K562 (cell line): ENCODE measurements at regions not wholly inside any gene's neighbourhood (a gene's known extent, or its start where the extent isn't known, plus 50 kb on each side); places are given as distances from the start of the nearest gene placed in this dataset.

ENCODE experiments used
- ATAC-seq: fragments of 200-7000 bp; cut with Tn5 transposase; 3 replicates; pipeline ENCODE4 v1.9.1; 2020; ENCODE audit warnings: moderate library complexity
- BruUV-seq: library from RNA; stranded (reverse); fragments of 400-500 nt; replicated peaks from 2 replicates; lab custom pipeline; 2021; lab: Mats Ljungman, UMichigan
- CTCF ChIA-PET: fragments of 300-600 bp; formaldehyde crosslinking; extraction: SDS; loops from one replicate; lab custom pipeline; 2021; ENCODE audit warnings: low intra/inter-chr PET ratio; lab: Yijun Ruan, JAX
- POLR2A ChIA-PET: fragments of 300-600, 350-650 bp; sonication (Branson Sonifier 250); formaldehyde crosslinking; extraction: SDS; loops from one replicate; lab custom pipeline; 2021; ENCODE audit warnings: antibody characterized with exemption, inconsistent platforms; lab: Yijun Ruan, JAX
- DNase-seq, 4 experiments: peaks; one replicate each; pipeline versions ENCODE4 v3.0.0 to v3.0.0-alpha.2; 2011 to 2018; ENCODE audit warnings: low spot score in 3 of 4, mixed read lengths in 3 of 4; ENCODE audit errors: extremely low read depth in 1 of 4
- FAIRE-seq: peaks from 2 replicates; lab custom pipeline; 2011; peaks lifted over from hg19 to GRCh38; lab: Jason Lieb, UNC
- H2AFZ ChIP-seq: 2 replicates; pipeline ENCODE4 v1.6.0; 2011; ENCODE audit warnings: low read depth, low read length, control low read depth, inconsistent platforms
- H3K27ac ChIP-seq: fragments of 200-600 bp; 3 replicates; pipeline ENCODE4 v1.8.0; 2011; ENCODE audit warnings: low read depth, mild to moderate bottlenecking, control low read depth, inconsistent platforms, low read length, moderate library complexity, mixed read lengths; ENCODE audit errors: extremely low read depth
- H3K27me3 ChIP-seq, 2 experiments: fragments of 300-600 bp in 1 of 2; 2 replicates in 1 of 2; 3 replicates in 1 of 2; pipeline versions ENCODE4 v1.6.0 to v1.8.0; 2011; ENCODE audit warnings: inconsistent platforms in 2 of 2, low read length in 2 of 2, mild to moderate bottlenecking in 1 of 2, mixed read lengths in 1 of 2, moderate library complexity in 1 of 2; ENCODE audit not compliant: control insufficient read depth in 2 of 2, insufficient read depth in 2 of 2
- H3K36me3 ChIP-seq: fragments of 300-600 bp; 3 replicates; pipeline ENCODE4 v1.8.0; 2011; ENCODE audit warnings: mild to moderate bottlenecking, low read length, inconsistent platforms; ENCODE audit not compliant: control insufficient read depth, insufficient read depth
- H3K4me1 ChIP-seq, 2 experiments: fragments of 200-600 bp in 1 of 2; replicated peaks in 1 of 2; 2 replicates in 1 of 2; 3 replicates in 1 of 2; pipeline versions ENCODE4 v1.5.1 to v1.8.0; 2011; ENCODE audit warnings: inconsistent platforms in 2 of 2, low read length in 2 of 2, mild to moderate bottlenecking in 1 of 2, mixed read lengths in 1 of 2, moderate library complexity in 1 of 2; ENCODE audit not compliant: control insufficient read depth in 2 of 2, insufficient read depth in 2 of 2
- H3K4me2 ChIP-seq: 2 replicates; pipeline ENCODE4 v1.6.1; 2011; ENCODE audit warnings: low read length, control low read depth, inconsistent platforms, mixed read lengths; ENCODE audit not compliant: insufficient read depth
- H3K4me3 ChIP-seq: fragments of 200-600 bp; sonication (generic), shearing (Covaris generic); 2 replicates; pipeline ENCODE4 v1.5.1; 2016; ENCODE audit warnings: control low read depth, inconsistent platforms
- H3K79me2 ChIP-seq: fragments of 200-600 bp; 3 replicates; pipeline ENCODE4 v1.8.0; 2011; ENCODE audit warnings: low read length, inconsistent platforms; ENCODE audit not compliant: control insufficient read depth, insufficient read depth
- H3K9ac ChIP-seq, 2 experiments: 2 replicates each; pipeline versions ENCODE4 v1.6.0 to v1.6.1; 2011; ENCODE audit warnings: low read depth in 2 of 2, low read length in 2 of 2, control low read depth in 1 of 2, inconsistent platforms in 1 of 2, mild to moderate bottlenecking in 1 of 2, mixed read lengths in 1 of 2; ENCODE audit not compliant: insufficient read depth in 1 of 2
- H3K9me1 ChIP-seq: one replicate; pipeline ENCODE4 v1.6.0; 2011; ENCODE audit warnings: inconsistent platforms, mild to moderate bottlenecking, low read length, moderate library complexity; ENCODE audit not compliant: control insufficient read depth, insufficient read depth
- H3K9me3 ChIP-seq: replicated peaks from 2 replicates; pipeline ENCODE4 v1.5.1; 2011; ENCODE audit warnings: low read depth, low read length, inconsistent platforms; ENCODE audit not compliant: control insufficient read depth, insufficient read depth
- H4K20me1 ChIP-seq: replicated peaks from 2 replicates; pipeline ENCODE4 v1.6.1; 2011; ENCODE audit warnings: low read length, inconsistent platforms, mixed read lengths; ENCODE audit not compliant: control insufficient read depth, insufficient read depth
- CREBBP ChIP-seq: IDR thresholded peaks from one replicate; pipeline ENCODE4 v1.6.1; 2012; ENCODE audit warnings: low read depth, mild to moderate bottlenecking, control low read depth, inconsistent platforms, low read length
- FOSL1 ChIP-seq: fragments of 200-800 bp; sonication (Bioruptor generic); conservative IDR thresholded peaks from 2 replicates; pipeline ENCODE4 v1.6.1; 2016; ENCODE audit warnings: missing genetic modification characterization, missing compliant biosample characterization
- FOXJ2 ChIP-seq: fragments of 200-800 bp; sonication (Bioruptor generic); IDR thresholded peaks from 2 replicates; pipeline ENCODE4 v1.6.1; 2016; ENCODE audit warnings: missing genetic modification characterization, missing compliant biosample characterization
- MYBL2 ChIP-seq, 2 experiments: fragments of 450-650 bp in 1 of 2; sonication (generic) in 1 of 2; formaldehyde crosslinking in 1 of 2; IDR thresholded peaks; 2 replicates each; pipeline versions ENCODE4 v1.6.1 to v1.8.1; 2017 to 2022; ENCODE audit warnings: borderline replicate concordance in 1 of 2, inconsistent platforms in 1 of 2, low read depth in 1 of 2, mild to moderate bottlenecking in 1 of 2, missing genetic modification reagents in 1 of 2, moderate library complexity in 1 of 2
- PRMT5 ChIP-seq: sonication (generic); formaldehyde crosslinking; IDR thresholded peaks from 2 replicates; pipeline ENCODE4 v1.5.0; 2020; ENCODE audit warnings: missing genetic modification reagents
- RBM17 ChIP-seq: fragments of 200-400 bp; formaldehyde crosslinking; IDR thresholded peaks from 2 replicates; pipeline ENCODE4 v1.6.1; 2017; ENCODE audit warnings: low read depth, mild to moderate bottlenecking, low read length, borderline replicate concordance
- ZNF79 ChIP-seq: fragments of 250-450 bp; sonication (Bioruptor Pico); IDR thresholded peaks from 2 replicates; pipeline ENCODE4 v1.4.0; 2020; ENCODE audit warnings: low read depth, mild to moderate bottlenecking, moderate library complexity
- WGBS: fragments of 100-300 bp; shearing (Covaris generic); methylation state at CpG from one replicate; pipeline ENCODE4 v1.1.6; 2016; ENCODE audit warnings: low coverage, mixed read lengths; ENCODE audit not compliant: insufficient coverage; ENCODE audit errors: missing lambda C conversion rate; 5-methylcytosine and 5-hydroxymethylcytosine counted together
- in situ Hi-C: fragments of 300-500 bp; cut with MboI; formaldehyde crosslinking; loops from 4 replicates; pipeline ENCODE4 v1.15.0; 2018; ENCODE audit warnings: inconsistent platforms, mixed read lengths
- intact Hi-C: fragments of 100-400 bp; cut with micrococcal nuclease; formaldehyde crosslinking; loops from 2 replicates; pipeline ENCODE4 v1.14.2; 2022
- TF ChIP-seq, protein P1 (sequence below): sonication (generic); formaldehyde crosslinking; IDR thresholded peaks from 2 replicates; pipeline ENCODE4 v1.8.0; 2022; ENCODE audit warnings: mild to moderate bottlenecking, low read depth, missing genetic modification reagents
- TF ChIP-seq, protein P2 (sequence below): sonication (generic); formaldehyde crosslinking; IDR thresholded peaks from 2 replicates; pipeline ENCODE4 v1.8.0; 2022; ENCODE audit warnings: missing genetic modification reagents, mild to moderate bottlenecking, borderline replicate concordance
- TF ChIP-seq, protein P3 (sequence below): sonication (generic); formaldehyde crosslinking; IDR thresholded peaks from 2 replicates; pipeline ENCODE4 v1.8.1; 2023; ENCODE audit warnings: mild to moderate bottlenecking, missing genetic modification reagents
- TF ChIP-seq, protein P4 (sequence below): sonication (generic); formaldehyde crosslinking; IDR thresholded peaks from 2 replicates; pipeline ENCODE4 v1.8.1; 2022; ENCODE audit warnings: missing genetic modification reagents

DNA sequence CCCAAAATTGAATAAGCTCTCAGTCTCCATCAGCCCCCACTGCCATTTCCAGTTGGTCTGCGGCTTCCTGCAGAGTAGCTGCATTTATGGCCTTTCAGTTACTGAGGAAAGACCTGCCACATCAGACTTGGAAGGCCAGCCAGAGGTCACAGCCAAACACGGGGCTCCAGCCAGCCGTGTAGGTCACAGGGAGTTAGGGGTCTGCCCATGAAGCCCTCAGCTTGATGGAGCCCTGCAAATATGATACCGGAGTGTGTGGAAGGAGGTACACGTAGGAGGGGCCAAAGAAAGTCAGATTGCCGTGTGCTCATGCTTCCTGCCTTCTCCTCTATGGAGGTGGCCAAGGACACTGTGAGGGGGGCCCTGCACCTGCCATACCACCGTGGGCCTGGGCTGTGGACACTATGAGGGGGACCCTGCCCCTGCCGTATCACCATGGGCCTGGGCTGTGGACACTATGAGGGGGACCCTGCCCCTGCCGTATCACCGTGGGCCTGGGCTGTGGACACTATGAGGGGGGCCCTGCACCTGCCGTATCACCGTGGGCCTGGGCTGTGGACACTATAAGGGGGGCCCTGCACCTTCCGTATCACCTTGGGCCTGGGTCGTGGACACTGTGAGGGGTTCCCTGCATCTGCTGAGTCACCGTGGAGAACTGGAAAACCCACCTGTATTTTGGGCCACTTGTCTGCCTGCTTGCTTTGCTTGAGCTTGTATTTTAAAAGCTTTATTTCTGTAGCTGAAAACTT is 335.7 kb upstream of the SHH start:
- no TSS peak for BruUV-seq
- H3K4me2 ChIP-seq = no peak overlapping the region
- no peaks in the 10 kb centered on the region for H3K9me3 ChIP-seq
- FAIRE-seq = no peak
- ATAC-seq = no peak
- WGBS = 1% methylated on average over 15 of the region's 15 CpGs
- no peak overlapping the region for H3K9ac ChIP-seq
- in situ Hi-C loops (no loop called here), intact Hi-C loops (no loop called here)
- H3K4me3 ChIP-seq = no peak overlapping the region
- H3K36me3 ChIP-seq = no peaks in the 10 kb centered on the region
- DNase-seq = no peak
- H4K20me1 ChIP-seq = no peaks in the 10 kb centered on the region
- no peaks in the 10 kb centered on the region for H3K4me1 ChIP-seq
- no peak overlapping the region for H3K27ac ChIP-seq
- H2AFZ ChIP-seq = no peak overlapping the region
- ChIA-PET POLR2A (interaction anchor here (0.5 to 1.2 kb wide), 4 partner anchors 14 to 705 kb away, joined by 3 read pairs; no protein-coding TSS in a partner anchor), CTCF (no interaction called here)
- H3K79me2 ChIP-seq = no peaks in the 10 kb centered on the region
- H3K9me1 ChIP-seq = no peaks in the 10 kb centered on the region
- H3K27me3 ChIP-seq = peaks cover 46 to 70% of the 10 kb centered on the region in 2 experiments
- TF ChIP-seq, protein P1, sequence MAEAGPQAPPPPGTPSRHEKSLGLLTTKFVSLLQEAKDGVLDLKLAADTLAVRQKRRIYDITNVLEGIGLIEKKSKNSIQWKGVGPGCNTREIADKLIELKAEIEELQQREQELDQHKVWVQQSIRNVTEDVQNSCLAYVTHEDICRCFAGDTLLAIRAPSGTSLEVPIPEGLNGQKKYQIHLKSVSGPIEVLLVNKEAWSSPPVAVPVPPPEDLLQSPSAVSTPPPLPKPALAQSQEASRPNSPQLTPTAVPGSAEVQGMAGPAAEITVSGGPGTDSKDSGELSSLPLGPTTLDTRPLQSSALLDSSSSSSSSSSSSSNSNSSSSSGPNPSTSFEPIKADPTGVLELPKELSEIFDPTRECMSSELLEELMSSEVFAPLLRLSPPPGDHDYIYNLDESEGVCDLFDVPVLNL (CRISPR knock-in tag) = no peak
- TF ChIP-seq CREBBP (no peak), FOSL1 (tag) (no peak), RBM17 (no peak), MYBL2 (IDR thresholded peaks at IDR 0.05; ENCODE audit: low read depth) (no peak), MYBL2 (CRISPR knock-in tag; IDR thresholded peaks at IDR 0.05; ENCODE audit: borderline replicate concordance) (no peak), ZNF79 (CRISPR knock-in tag) (no peak), PRMT5 (CRISPR knock-in tag) (no peak), FOXJ2 (tag) (no peak)
- TF ChIP-seq, protein P2, sequence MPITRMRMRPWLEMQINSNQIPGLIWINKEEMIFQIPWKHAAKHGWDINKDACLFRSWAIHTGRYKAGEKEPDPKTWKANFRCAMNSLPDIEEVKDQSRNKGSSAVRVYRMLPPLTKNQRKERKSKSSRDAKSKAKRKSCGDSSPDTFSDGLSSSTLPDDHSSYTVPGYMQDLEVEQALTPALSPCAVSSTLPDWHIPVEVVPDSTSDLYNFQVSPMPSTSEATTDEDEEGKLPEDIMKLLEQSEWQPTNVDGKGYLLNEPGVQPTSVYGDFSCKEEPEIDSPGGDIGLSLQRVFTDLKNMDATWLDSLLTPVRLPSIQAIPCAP = no peak
- TF ChIP-seq, protein P3, sequence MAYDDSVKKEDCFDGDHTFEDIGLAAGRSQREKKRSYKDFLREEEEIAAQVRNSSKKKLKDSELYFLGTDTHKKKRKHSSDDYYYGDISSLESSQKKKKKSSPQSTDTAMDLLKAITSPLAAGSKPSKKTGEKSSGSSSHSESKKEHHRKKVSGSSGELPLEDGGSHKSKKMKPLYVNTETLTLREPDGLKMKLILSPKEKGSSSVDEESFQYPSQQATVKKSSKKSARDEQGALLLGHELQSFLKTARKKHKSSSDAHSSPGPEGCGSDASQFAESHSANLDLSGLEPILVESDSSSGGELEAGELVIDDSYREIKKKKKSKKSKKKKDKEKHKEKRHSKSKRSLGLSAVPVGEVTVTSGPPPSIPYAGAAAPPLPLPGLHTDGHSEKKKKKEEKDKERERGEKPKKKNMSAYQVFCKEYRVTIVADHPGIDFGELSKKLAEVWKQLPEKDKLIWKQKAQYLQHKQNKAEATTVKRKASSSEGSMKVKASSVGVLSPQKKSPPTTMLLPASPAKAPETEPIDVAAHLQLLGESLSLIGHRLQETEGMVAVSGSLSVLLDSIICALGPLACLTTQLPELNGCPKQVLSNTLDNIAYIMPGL (CRISPR knock-in tag) = no peak
- TF ChIP-seq, protein P4, sequence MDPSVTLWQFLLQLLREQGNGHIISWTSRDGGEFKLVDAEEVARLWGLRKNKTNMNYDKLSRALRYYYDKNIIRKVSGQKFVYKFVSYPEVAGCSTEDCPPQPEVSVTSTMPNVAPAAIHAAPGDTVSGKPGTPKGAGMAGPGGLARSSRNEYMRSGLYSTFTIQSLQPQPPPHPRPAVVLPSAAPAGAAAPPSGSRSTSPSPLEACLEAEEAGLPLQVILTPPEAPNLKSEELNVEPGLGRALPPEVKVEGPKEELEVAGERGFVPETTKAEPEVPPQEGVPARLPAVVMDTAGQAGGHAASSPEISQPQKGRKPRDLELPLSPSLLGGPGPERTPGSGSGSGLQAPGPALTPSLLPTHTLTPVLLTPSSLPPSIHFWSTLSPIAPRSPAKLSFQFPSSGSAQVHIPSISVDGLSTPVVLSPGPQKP (CRISPR knock-in tag) = no peak
